ENCODE measurements at regions not wholly inside any gene's neighbourhood (a gene's known extent, or its start where the extent isn't known, plus 50 kb on each side); places are given as distances from the start of the nearest gene placed in this dataset.

GRCh38 chr15:97645758-97646157 lies 314.7 kb upstream of the ARRDC4 start:
- FAIRE-seq: no peak
- in situ Hi-C loops (cut with HindIII; ENCODE audit: extremely low pct_ligation_motif_present, low pct_unique_long_range_greater_than_20kb) (no loop called here), intact Hi-C loops (cut with micrococcal nuclease; ENCODE audit: unreplicated experiment) (no loop called here)
- ATAC-seq: no peak
- WGBS (ENCODE audit: low lambda C conversion rate): 4% methylated on average over 2 of the region's 2 CpGs
- ChIA-PET POLR2A (no interaction called here), CTCF (ENCODE audit: low intra/inter-chr PET ratio, low total read pairs) (no interaction called here)
- Histone ChIP-seq H3K27me3 (ENCODE audit: control insufficient read depth in 1 of 2, insufficient read depth in 2 of 2, low read length in 2 of 2) (no peaks in the 10 kb centered on the region), H3K27ac (ENCODE audit: extremely low read length, insufficient read depth, low read length) (no peak overlapping the region), H3K4me1 (ENCODE audit: insufficient read depth, low read length) (no peaks in the 10 kb centered on the region), H3K9ac (ENCODE audit: insufficient read depth, low read depth, low read length) (no peak overlapping the region), H3K79me2 (ENCODE audit: insufficient read depth, low read length) (no peaks in the 10 kb centered on the region), H3K9me3 (ENCODE audit: low read length) (peaks cover 52% of the 10 kb centered on the region), H3K4me2 (ENCODE audit: low read depth, low read length) (no peak overlapping the region), H2AFZ (ENCODE audit: low read length) (no peak overlapping the region), H3K4me3 (replicated peaks in 1 of 3; ENCODE audit: insufficient read depth in 1 of 3, low read depth in 2 of 3, low read length in 3 of 3) (no peak overlapping the region), H4K20me1 (ENCODE audit: insufficient read depth, low read length) (no peaks in the 10 kb centered on the region), H3K36me3 (replicated peaks in 1 of 2; ENCODE audit: control insufficient read depth in 1 of 2, insufficient read depth in 2 of 2, low read length in 2 of 2) (no peaks in the 10 kb centered on the region)
- DNase-seq (ENCODE audit: low spot score): no peak
- no TSS peak for BruUV-seq (replicated peaks)
- no peak for TF ChIP-seq ETV5 (CRISPR knock-in tag; IDR thresholded peaks at IDR 0.05; ENCODE audit: borderline replicate concordance)
- peak; percentile 44; the same call in 1 of the 2 replicates for TF ChIP-seq NFE2L2 (IDR thresholded peaks at IDR 0.05; ENCODE audit: low read length)

GRCh38 chr15:97648728-97649127 lies 311.8 kb upstream of the ARRDC4 start:
- intact Hi-C loops (cut with micrococcal nuclease; ENCODE audit: unreplicated experiment) (no loop called here), in situ Hi-C loops (cut with HindIII; ENCODE audit: extremely low pct_ligation_motif_present, low pct_unique_long_range_greater_than_20kb) (no loop called here)
- no peaks in the 10 kb centered on the region for H3K27me3 ChIP-seq (ENCODE audit: control insufficient read depth in 1 of 2, insufficient read depth in 2 of 2, low read length in 2 of 2)
- ChIA-PET CTCF (ENCODE audit: low intra/inter-chr PET ratio, low total read pairs) (no interaction called here), POLR2A (no interaction called here)
- DNase-seq (ENCODE audit: low spot score) (no peak), ATAC-seq (no peak), FAIRE-seq (no peak)
- H3K27ac ChIP-seq (ENCODE audit: extremely low read length, insufficient read depth, low read length): no peak overlapping the region
- no peaks in the 10 kb centered on the region for H3K79me2 ChIP-seq (ENCODE audit: insufficient read depth, low read length)
- no peak overlapping the region for H2AFZ ChIP-seq (ENCODE audit: low read length)
- no peaks in the 10 kb centered on the region for H4K20me1 ChIP-seq (ENCODE audit: insufficient read depth, low read length)
- no peak overlapping the region for H3K4me2 ChIP-seq (ENCODE audit: low read depth, low read length)
- H3K36me3 ChIP-seq (replicated peaks in 1 of 2; ENCODE audit: control insufficient read depth in 1 of 2, insufficient read depth in 2 of 2, low read length in 2 of 2): no peaks in the 10 kb centered on the region
- peaks cover 42% of the 10 kb centered on the region for H3K9me3 ChIP-seq (ENCODE audit: low read length)
- BruUV-seq (replicated peaks): no TSS peak
- 0% methylated on average over 1 of the region's 1 CpG for WGBS (ENCODE audit: low lambda C conversion rate)
- no peak overlapping the region for H3K9ac ChIP-seq (ENCODE audit: insufficient read depth, low read depth, low read length)
- no peak overlapping the region for H3K4me3 ChIP-seq (replicated peaks in 1 of 3; ENCODE audit: insufficient read depth in 1 of 3, low read depth in 2 of 3, low read length in 3 of 3)
- H3K4me1 ChIP-seq (ENCODE audit: insufficient read depth, low read length): no peaks in the 10 kb centered on the region
- no peak for TF ChIP-seq ZFP36 (IDR thresholded peaks at IDR 0.05; ENCODE audit: borderline replicate concordance, low read depth, low read length, partially characterized antibody)
- TF ChIP-seq ZNF326 (CRISPR knock-in tag; IDR thresholded peaks at IDR 0.05; ENCODE audit: borderline replicate concordance): no peak
- no peak for TF ChIP-seq ZFP36L1 (CRISPR knock-in tag; IDR thresholded peaks at IDR 0.05)
- TF ChIP-seq CCDC6 (CRISPR knock-in tag; IDR thresholded peaks at IDR 0.05): no peak
- no peak for TF ChIP-seq NFE2L2 (IDR thresholded peaks at IDR 0.05; ENCODE audit: low read length)
- TF ChIP-seq ZNF878 (CRISPR knock-in tag; IDR thresholded peaks at IDR 0.05): no peak
- TF ChIP-seq REXO4 (CRISPR knock-in tag; IDR thresholded peaks at IDR 0.05; ENCODE audit: borderline replicate concordance): no peak
- TF ChIP-seq ZBTB4 (CRISPR knock-in tag; IDR thresholded peaks at IDR 0.05; ENCODE audit: borderline replicate concordance): no peak
- TF ChIP-seq ZNF503 (CRISPR knock-in tag; IDR thresholded peaks at IDR 0.05): no peak
- no peak for TF ChIP-seq ZNF362 (CRISPR knock-in tag; IDR thresholded peaks at IDR 0.05; ENCODE audit: borderline replicate concordance)
- TF ChIP-seq SIN3B (IDR thresholded peaks at IDR 0.05; ENCODE audit: low read length): no peak
- no peak for TF ChIP-seq ZMYM3 (CRISPR knock-in tag; IDR thresholded peaks at IDR 0.05)
- TF ChIP-seq ZNF749 (CRISPR knock-in tag; IDR thresholded peaks at IDR 0.05; ENCODE audit: borderline replicate concordance): no peak

All from HepG2 (cell line).